Testis (tissue), 2 donors: ENCODE measurements at regions not wholly inside any gene's neighbourhood (a gene's known extent, or its start where the extent isn't known, plus 50 kb on each side); places are given as distances from the start of the nearest gene placed in this dataset.

ENCODE experiments used
- DNase-seq: peaks from one replicate; pipeline ENCODE4 v3.0.0-alpha.2; 2019
- H3K27ac ChIP-seq, 2 donors: fragments of 200-600 bp; sonication (generic); one replicate each; pipeline ENCODE4 v1.5.1; 2019
- H3K27me3 ChIP-seq: fragments of 200-600 bp; sonication (generic); one replicate; pipeline ENCODE4 v1.5.1; 2019
- H3K36me3 ChIP-seq: fragments of 200-600 bp; sonication (generic); one replicate; pipeline ENCODE4 v1.5.1; 2017; ENCODE audit warnings: low read depth; ENCODE audit errors: missing control alignments
- H3K4me1 ChIP-seq: fragments of 200-600 bp; sonication (generic); one replicate; pipeline ENCODE4 v1.5.1; 2019
- H3K4me3 ChIP-seq, 2 donors: fragments of 200-600 bp; sonication (generic); one replicate each; pipeline ENCODE4 v1.5.1; 2017 to 2019
- H3K9me3 ChIP-seq: fragments of 200-600 bp; sonication (generic); one replicate; pipeline ENCODE4 v1.5.1; 2017
- CTCF ChIP-seq, 3 experiments: fragments of 450-650 bp in 2 of 3; fragments of 200-600 bp in 1 of 3; sonication (generic) in 1 of 3; IDR thresholded peaks; one replicate each; pipeline ENCODE4 v1.5.1; 2016 to 2019; ENCODE audit warnings: antibody characterized with exemption in 3 of 3, mild to moderate bottlenecking in 2 of 3, moderate library complexity in 1 of 3
- POLR2A ChIP-seq: fragments of 450-650 bp; IDR thresholded peaks from one replicate; pipeline ENCODE4 v1.6.1; 2017; ENCODE audit warnings: antibody characterized with exemption, mild to moderate bottlenecking, moderate library complexity
- WGBS, 2 donors: methylation state at CpG; one replicate each; pipeline ENCODE4 v1.1.5; 2018; 5-methylcytosine and 5-hydroxymethylcytosine counted together
- intact Hi-C: fragments of 100-400 bp; cut with DNase I; formaldehyde crosslinking; loops from one replicate; pipeline ENCODE4 v1.15.1; 2023; ENCODE audit warnings: low total_unique reads

- WGBS, 2 donors: 81 to 98% methylated on average over 1 of the region's 1 CpG
- DNase-seq: no peak
These were observed 1040.7 kb upstream of the B3GALT2 start for GRCh38 chr1:194227161-194227560.

GRCh38 chr1:194225821-194226220, 1039.4 kb upstream of the B3GALT2 start:
- H3K4me1 ChIP-seq: no peaks in the 10 kb centered on the region
- no peak overlapping the region for H3K27ac ChIP-seq
- intact Hi-C loops: no loop called here
- H3K36me3 ChIP-seq: no peaks in the 10 kb centered on the region
- no peaks in the 10 kb centered on the region for H3K27me3 ChIP-seq
- TF ChIP-seq POLR2A (no peak), CTCF (IDR thresholded peaks at IDR 0.05) (no peak)
- no peak overlapping the region for H3K4me3 ChIP-seq
- no peaks in the 10 kb centered on the region for H3K9me3 ChIP-seq
- 65 to 69% methylated on average over 2 of the region's 2 CpGs for WGBS, 2 donors
- DNase-seq: no peak

More at GRCh38 chr1:194227161-194227560, 1040.7 kb upstream of the B3GALT2 start:
- intact Hi-C loops: no loop called here
- Histone ChIP-seq H3K9me3 (no peaks in the 10 kb centered on the region), H3K36me3 (no peaks in the 10 kb centered on the region), H3K4me1 (no peaks in the 10 kb centered on the region), H3K4me3 (no peak overlapping the region), H3K27me3 (no peaks in the 10 kb centered on the region), H3K27ac (no peak overlapping the region)
- TF ChIP-seq POLR2A (no peak), CTCF (IDR thresholded peaks at IDR 0.05) (no peak)

- 93 to 100% methylated on average over 1 of the region's 1 CpG for WGBS, 2 donors
- Histone ChIP-seq H3K27me3 (no peaks in the 10 kb centered on the region), H3K4me1 (no peaks in the 10 kb centered on the region), H3K9me3 (no peaks in the 10 kb centered on the region), H3K27ac (no peak overlapping the region), H3K36me3 (no peaks in the 10 kb centered on the region), H3K4me3 (no peak overlapping the region)
- DNase-seq: no peak
- TF ChIP-seq POLR2A: no peak
- no peak for TF ChIP-seq CTCF (IDR thresholded peaks at IDR 0.05)
- intact Hi-C loops: no loop called here
These were observed 1037.2 kb upstream of the B3GALT2 start for GRCh38 chr1:194223596-194223995.

GRCh38 chr1:194215448-194215847, 1029.0 kb upstream of the B3GALT2 start:
- H3K27ac ChIP-seq: no peak overlapping the region
- whole genome bisulfite sequencing, 2 donors: 85 to 96% methylated on average over 1 of the region's 1 CpG
- no peaks in the 10 kb centered on the region for H3K27me3 ChIP-seq
- no peak for DNase-seq
- no peaks in the 10 kb centered on the region for H3K9me3 ChIP-seq
- intact Hi-C loops: no loop called here
- TF ChIP-seq CTCF (IDR thresholded peaks at IDR 0.05) (no peak), POLR2A (no peak)
- no peaks in the 10 kb centered on the region for H3K4me1 ChIP-seq
- no peaks in the 10 kb centered on the region for H3K36me3 ChIP-seq
- no peak overlapping the region for H3K4me3 ChIP-seq

GRCh38 chr1:194214735-194215134, 1028.3 kb upstream of the B3GALT2 start:
- H3K27ac ChIP-seq: no peak overlapping the region
- WGBS, 2 donors: 92 to 95% methylated on average over 3 of the region's 3 CpGs
- intact Hi-C loops: no loop called here
- H3K4me1 ChIP-seq: no peaks in the 10 kb centered on the region
- no peak overlapping the region for H3K4me3 ChIP-seq
- TF ChIP-seq CTCF (IDR thresholded peaks at IDR 0.05): no peak
- TF ChIP-seq POLR2A: no peak
- no peaks in the 10 kb centered on the region for H3K9me3 ChIP-seq
- H3K36me3 ChIP-seq: no peaks in the 10 kb centered on the region
- no peaks in the 10 kb centered on the region for H3K27me3 ChIP-seq
- DNase-seq: no peak
